Activated naive CD4-positive, alpha-beta T cell (primary cell): ENCODE measurements at regions not wholly inside any gene's neighbourhood (a gene's known extent, or its start where the extent isn't known, plus 50 kb on each side); places are given as distances from the start of the nearest gene placed in this dataset.

Experiments
- DNase-seq, 4 experiments: peaks; one replicate each; lab custom pipeline; 2025; lab: John Stamatoyannopoulos, UW

DNA sequence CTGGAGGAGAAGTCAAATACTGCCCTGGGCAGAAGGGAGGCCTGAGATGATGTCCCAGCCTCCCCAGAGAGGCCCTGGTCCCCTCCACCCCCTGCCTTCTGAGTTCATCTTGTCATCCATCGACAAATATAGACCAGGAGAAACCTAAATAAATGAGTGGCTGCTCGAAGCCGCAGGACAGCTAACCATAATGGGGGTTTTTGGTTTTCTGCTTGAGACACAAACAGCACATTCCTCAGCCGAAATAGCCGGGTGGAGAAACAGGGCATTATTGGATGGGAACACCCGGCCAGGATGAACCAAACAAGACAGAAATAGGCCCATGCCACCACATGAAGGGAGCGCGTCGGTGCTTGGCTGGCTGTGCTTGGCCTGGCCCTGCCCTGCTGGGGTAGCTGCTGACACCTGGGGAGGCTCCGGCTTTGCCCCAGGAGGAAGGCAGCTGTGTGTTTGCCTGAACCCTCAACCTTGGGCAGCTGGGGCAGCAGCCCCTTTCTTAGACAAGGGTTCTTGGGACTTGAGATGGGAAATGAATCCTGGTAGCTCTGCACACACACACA lies 188.1 kb downstream of the IRX5 start:
- no peak for DNase-seq

DNA sequence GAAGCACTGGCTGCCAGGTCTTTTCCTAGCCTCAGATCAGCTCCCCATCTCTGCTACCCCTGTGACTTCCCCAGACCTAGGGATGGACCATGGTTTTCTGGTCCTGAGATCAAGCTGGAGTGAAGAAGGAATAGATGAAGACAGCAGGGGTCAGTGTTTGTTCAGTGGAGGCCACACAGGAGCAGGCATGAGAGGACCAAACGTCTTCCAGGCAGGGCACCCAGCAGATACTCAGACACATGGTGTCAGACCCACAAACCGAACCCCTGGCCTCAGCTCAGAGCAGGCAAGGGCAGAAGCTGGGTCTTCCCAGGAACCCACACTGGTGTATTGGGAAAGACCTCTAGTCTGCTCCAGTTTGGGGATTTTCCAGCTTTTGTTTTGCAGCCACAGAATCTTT lies 189.7 kb downstream of the IRX5 start:
- DNase-seq, result no peak

DNA sequence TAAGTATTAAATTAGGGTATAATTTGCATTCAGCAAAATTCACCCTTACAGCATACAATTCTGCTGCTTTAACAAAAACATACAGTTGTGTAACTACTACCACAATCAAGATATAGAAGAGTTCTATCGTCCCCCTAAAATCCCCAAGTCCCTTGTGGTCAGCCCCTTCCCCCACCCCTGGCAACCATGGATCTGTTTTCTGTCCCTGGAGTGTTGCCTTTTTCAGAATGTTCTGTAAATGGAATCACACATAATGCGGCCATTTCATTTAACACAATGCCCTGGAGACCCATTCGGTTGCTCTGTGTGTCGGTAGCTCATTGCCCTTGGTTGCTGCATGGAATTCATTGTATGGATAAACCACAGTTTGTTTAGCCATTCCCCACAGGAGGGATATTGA lies 190.2 kb downstream of the IRX5 start:
- DNase-seq, result no peak

DNA sequence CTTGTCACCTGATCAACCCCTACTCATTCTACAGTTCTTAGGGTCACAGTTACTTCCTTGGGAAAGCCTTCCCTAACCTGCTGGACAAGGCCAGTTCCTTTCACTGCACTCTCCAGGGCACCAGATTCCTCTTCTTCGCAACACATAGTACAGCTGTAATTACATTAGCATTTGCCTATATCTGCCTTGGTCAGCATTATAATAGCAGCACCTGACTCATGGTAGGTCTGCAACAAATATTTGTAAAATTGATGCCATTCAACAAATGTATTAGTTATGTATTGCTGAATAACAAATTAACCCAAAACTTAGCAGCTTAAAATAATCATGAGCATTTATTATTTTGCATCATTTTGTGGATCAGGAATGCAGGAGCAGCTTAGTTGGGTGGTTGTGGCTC lies 193.0 kb downstream of the IRX5 start:
- DNase-seq, result no peak

DNA sequence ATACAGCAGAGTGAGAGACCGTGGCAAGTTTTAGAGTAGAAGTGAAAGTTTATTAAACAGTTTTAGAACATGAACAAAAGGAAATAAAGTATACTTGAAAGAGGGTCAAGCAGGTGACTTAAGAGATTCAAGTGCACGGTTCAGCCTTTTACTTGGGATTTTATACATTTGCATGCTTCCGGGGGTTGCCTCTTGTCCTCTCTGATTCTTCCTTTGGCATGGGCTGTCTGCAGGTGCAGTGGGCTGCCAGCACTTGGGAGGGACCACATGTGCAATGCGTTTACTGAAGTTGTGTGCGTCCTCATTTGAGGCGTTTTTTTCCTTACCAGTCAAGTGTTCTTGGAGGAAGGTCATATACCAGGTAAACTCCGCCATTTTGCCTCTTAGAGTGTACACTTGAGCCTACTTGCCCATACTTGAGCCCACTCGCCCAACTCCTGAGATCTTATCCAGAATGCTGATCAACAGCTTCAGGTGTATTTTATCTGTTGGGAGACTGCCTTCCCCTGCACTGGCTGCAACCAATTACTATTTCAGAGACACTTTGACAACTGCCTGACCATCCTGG lies 195.2 kb downstream of the IRX5 start:
- no peak for DNase-seq

DNA sequence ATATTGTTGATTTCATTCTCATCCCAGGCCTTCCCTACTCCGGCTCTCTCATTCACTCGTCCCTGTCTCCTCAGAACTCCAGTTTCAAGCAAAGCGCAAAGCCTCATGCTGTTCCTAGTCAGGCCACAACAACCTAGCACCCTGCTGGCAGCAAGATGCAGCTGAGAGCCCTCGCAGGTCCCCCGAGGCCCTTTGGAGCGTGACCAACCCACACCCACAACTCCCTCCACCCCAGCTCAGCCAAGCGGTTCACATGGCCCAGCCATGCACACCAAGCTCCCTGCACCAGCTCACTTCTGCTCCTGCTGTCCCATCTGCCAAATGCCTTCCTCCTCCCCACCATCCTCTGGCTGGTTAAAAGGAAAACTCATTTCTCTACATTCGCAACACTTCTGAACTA lies 195.8 kb downstream of the IRX5 start:
- no peak for DNase-seq

DNA sequence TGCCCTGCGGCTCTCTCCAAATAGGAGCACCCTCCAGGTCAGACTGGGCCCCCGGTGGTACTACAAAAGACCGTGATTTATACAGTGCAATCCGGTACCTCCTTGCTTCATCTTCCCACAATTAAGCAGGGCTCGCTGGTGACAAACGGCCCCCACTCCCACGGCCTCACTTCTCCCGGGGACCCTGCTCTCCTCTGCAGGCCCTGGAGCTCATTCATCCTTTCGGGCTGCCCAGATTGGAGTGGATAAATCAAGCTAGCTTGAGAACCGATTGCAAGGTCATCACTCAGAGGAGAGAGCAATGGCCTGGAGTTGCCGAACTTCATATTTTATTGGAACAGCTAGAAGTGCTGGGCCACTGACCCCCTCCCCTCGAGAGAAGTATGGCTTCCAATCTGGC lies 193.5 kb upstream of the IRX6 start:
- no peak for DNase-seq

DNA sequence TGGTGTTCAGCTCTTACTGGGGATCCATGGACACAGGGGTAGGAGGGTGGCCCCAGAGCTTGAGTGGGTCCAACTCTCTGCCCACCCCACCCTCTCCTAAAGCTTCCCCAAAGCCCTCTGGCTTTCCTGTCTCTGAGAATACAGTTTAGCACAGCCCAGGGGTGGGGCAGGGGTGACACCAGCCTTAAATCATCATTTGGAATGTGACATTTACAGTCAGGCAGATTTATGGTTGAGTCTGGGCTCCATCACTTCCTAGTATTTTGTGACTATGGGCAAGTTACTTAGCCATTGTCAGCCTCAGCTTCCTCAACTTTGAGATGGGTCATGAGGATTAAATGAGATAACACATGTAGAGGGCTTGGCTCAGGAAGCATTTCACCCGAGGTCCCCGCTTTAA lies 193.1 kb upstream of the IRX6 start:
- DNase-seq, result no peak

DNA sequence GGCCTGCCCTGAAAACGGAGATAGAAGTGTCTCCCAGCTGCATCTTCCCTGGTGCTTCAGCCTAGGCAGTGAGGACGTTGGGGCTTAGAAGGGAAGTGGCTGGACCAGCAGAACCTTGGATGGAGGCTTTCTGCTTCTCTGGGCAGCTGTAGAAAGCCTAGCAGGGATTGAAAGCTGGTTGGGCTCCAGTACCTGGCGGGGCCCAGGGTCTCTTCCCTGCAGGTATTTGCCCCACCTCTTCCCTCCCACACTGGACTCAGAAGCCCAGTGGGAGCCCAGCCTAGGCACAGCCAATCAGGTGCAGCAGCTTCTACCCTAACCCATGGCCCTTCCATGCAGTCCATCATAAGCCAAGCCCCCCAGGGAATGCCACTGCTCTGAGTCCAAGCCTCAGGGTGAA lies 190.3 kb upstream of the IRX6 start:
- DNase-seq, result no peak

DNA sequence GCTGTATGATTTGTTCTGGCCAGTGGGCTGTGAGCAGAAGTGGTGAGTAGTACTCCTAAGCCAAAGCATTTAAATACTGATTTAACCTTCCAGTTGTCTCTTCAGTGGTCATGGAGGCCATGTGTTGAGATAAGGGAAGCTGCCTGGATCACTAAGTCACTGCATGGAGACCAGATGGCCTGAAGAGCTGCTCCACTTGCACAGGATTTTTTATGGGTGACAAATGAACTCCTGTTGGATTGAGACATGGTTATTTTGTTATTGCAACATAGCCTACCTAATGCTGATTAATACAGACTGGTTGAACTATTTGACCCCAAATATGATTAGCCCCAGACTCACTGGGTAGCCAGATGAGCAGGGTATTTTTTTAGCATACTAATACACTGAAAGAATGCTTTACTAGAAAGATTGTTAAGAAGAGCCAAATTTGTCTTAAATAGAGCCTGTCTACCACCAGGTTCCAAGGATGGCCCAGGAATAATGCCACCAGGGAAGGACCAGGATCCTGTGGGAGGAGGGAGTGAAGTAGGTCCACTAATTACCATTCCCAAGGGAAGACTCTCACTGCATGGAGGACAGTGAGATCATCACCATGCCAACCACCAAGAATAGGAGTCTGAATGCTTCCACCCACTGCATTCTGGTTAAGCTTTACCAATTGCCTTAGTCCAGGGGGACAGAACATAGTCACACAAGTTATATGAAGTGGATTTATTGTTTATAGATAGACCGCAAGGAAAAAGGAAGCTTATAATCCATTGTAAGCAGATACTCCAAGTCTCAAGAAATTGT lies 187.4 kb upstream of the IRX6 start:
- DNase-seq, result no peak

DNA sequence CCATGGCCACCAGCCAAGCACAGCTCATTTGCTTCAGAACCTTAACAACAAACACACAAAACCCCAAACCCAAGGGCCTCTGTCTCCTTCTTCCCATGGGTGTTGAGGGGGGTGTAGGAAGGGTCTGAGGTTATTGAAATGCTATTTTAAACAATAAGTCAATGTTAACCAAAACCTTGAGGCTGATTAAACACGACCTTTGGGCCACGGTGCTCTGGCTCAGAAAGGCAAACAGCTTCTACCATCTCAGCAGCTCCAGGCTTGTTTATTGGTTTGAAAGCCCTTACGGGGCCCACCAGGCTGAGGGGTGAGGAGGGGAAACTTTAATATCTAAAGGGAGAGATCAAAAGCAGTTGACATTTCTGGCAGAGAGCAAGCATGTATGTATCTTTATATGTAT lies 185.7 kb upstream of the IRX6 start:
- DNase-seq, result no peak

DNA sequence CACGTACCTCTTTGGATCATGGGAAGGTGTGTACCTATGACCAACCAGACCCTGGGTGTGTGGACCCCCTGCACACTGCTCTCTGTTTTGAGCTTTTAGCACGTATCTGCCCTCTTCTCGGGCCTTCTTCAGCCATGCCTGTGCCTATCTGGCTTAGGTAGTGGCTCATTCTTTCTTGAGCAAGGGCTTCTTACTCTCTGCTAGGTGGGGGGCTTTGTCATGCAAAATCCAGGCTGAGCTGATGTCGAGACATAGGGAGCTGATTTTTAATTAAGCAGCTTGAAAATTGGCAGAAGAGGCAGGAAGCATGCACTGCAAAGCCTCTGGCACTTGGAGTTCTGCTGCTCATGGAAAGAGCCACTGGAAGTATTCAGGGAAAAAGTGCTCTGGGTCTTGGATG lies 181.6 kb upstream of the IRX6 start:
- DNase-seq, result no peak

DNA sequence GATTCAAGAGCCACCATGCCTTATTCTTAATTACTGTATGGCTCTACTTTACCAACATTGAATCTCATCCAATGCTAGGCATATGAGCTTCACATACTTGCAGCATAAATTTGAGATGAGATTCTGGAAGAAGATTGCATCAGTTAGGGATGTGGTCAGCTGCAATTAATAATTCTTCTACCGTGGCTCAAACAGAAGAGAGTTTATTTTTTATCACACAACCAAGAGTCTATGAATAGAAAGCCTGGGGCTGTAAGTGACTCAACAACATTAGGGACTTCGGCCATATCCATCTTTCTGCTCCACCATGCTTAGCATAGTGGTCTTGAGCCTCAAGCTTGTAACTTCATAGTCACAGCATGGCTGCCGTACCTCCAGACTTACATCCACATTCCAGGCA lies 179.4 kb upstream of the IRX6 start:
- no peak for DNase-seq

DNA sequence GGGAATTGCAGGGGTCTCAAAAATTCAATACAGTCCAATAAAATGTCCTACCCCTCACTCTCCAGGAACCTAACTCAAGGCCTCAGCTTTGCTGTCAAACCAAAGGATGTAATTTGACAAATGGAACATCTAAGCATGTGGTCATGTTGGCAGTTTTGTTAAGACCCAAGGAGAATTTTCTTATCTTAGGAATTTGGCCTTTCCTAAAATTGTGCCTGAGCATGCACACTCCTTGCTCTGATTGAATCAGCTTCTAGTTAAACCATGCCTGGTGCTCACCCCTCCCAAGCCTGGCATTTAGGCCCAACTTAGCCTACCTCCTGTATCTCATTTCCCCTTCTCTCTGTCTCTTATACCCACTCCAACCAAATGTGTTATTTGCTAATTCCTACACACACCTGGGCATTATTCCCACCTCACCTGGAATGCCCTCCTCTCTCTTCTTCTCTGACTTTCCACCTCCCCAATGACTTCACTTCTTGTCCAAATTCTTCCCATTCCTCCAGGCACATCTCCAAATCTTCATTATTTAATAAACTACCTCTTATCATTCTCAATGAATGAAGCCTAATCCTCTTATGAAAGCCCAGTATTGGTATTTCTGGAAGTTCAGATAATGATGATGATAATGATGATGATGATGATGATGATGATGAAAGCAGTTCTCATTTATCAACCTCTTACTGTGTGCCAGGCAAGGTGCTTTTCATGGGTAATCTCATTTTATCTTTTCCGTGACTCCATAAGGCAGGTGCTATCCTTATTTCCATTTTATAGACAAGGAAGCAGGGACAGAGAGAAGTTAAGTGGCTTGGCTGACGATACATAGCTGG lies 178.0 kb upstream of the IRX6 start:
- DNase-seq, result no peak

DNA sequence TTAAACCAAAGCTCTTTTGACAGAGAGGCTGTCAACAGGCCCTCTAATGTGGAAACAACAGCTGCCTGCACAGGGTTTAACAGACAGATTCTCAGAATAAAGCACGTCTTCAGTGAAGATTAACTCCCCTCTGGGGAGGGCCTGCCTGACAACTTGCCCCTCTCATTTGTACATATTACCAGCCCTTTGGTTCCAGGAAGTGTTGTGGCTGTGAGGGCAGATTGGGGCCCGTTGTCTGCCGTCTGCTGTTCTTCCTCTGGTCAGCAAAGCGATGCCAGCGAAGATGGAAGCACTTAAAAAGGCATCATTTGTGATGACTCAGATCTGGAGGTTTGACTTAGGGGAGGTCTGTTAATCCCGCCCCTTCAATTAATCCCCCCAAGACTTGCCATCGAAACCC lies 177.0 kb upstream of the IRX6 start:
- DNase-seq, result no peak

DNA sequence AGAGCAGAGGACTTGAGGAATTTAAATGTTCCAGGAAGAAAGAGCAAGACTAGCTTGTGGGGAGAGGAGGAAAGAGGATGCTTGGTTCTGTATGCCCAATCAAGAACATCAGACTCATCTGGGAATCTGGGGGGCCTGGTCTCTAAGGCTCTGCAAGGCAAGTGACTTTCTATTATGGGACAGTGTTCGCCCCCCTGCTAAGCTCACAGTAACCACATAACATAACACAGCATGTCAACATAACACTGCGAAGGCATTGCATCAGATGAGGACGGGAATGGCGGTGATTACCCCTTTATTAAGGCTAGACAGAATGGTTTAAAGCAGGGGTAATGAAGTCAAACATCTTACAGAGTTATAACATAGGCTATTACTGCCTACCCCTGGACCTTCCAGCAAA lies 176.6 kb upstream of the IRX6 start:
- no peak for DNase-seq

DNA sequence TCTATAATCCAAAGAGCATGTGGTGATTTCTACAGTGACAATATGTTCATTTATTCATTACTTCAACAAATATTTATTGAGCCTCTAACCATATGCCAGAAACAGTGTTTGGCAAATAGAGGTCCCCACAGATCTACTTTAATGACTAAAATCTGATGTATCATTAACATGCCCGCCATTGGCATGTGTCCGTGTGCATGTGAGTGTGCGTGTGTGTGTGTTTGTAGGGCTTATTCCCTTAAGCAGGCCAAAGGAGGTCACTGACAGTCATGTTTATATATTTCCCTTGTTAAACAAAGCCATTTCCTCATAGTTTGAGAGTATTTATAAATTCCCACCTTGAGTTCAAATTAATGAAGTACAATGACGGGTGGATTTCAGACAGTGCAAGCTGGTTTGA lies 174.4 kb upstream of the IRX6 start:
- no peak for DNase-seq

DNA sequence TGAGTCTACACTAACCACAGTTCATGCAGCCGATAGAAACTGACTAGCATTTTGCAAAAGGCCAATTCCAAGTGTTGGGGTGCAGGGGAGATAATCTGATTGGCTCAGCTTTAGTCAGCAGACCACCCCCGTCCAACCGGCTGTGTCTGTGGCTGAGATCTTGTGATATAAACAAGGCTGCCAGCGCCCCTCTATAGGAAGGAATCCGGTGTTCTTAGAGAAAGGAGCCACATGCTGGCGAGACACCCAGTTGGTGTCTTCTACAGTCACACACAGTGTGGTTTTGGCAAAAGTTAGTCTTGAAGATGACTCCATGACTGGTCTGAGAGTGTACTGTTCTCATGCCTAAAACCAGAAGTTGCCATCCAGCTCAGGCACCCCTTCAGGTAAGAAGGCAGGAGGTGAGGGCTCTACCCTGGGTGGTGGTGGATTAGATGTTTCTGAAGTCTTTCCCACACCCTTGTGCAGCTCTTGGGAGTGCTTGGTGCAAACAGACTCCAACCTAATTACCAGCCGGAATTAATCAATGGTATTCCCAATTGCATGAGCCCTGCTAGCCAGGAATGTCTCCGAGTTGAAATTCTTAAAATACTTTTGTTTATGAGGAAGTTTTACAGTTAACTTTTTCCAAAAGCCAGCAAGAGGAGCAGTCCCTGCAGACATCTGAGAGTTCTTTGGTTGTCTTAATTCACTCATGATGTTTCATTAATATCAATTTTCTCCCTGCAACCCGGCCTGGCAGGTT lies 172.3 kb upstream of the IRX6 start:
- DNase-seq, result no peak

DNA sequence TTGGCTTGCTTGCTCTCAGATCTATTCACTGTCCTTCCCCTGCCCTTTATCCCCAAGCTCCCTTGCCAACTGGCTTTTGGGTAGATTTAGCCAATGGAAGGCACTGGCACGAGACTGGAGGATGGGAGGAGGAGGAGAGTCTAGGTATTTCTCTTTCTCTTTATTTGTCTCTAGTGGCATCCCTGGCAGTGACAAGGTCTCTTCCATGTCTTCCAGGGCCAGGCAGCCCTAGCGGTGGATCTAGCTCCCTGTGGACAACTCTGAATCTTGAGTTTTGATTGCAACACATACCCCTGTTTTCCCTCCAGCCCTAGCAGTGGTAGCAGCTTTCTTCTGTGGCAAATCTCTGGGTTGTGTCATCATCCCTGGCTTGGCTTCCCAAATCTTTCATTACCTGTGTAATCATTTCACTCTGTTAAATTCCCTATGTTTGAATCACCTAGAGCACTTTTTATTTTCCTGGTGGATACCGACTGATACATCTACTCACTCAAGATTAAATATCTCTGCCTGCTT lies 171.1 kb upstream of the IRX6 start:
- DNase-seq, result no peak

DNA sequence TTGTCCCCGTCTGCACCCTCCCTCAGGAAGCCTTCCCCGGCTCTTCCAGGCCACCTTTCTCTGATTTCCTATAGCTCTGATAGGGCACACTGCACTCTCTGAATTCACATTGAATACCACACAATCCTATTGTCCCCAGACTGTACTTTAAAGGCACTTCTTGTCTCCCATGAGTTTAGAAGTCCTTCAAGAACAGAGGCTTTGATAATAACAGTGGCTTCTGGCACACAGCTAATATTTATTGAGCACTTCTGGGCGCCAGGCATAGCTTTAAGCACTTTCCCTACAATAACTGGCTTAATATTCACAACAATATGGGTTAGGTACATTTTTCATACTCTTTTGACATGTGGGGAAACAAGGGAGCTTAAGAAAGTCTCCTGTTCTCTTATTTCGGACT lies 169.7 kb upstream of the IRX6 start:
- DNase-seq, result no peak

DNA sequence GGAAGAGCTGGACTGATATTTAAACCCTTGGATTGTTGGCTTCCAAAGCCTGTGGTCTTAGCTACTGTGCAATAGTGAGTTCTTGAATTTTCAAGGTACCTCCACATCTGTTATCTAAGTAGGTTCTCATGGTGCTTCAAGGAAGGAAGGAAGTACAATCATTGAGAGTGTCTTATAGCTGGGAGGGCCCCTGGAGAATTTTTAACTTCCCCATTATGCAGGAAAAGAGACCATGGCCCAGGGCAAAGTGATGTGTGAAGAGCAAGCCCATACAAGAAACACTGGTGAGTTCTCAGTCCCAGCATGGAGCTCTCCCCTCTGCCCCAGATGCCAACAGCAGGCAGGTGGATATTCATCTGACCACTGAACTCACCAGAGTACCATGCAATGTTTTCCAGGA lies 169.0 kb upstream of the IRX6 start:
- DNase-seq, result no peak

DNA sequence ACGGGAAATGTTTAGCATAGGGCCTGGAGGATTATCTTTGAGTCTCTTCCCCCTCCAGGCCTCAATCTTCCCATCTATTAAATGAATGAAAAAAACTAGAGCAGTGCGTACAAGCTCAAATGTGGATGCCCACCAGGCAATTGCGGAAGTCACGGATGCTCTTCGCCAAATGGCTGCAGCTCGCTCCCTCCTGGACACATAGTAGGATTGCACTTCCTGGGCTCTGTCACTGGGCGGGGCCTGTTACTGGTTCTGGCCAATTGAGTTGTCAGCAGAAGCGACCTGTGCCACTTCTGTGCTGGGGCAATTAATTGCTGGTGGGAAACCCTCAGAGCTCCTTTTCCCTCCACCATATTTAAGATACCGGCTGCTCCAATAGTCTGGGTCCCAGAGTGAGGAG lies 168.2 kb upstream of the IRX6 start:
- no peak for DNase-seq
